ENCODE measurements at regions not wholly inside any gene's neighbourhood (a gene's known extent, or its start where the extent isn't known, plus 50 kb on each side); places are given as distances from the start of the nearest gene placed in this dataset.

GRCh38 chr12:113655479-113655878 lies 183.8 kb upstream of the LHX5 start:
- DNase-seq (ENCODE audit: low spot score): no peak

GRCh38 chr12:113651662-113652061 lies 180.0 kb upstream of the LHX5 start:
- DNase-seq (ENCODE audit: low spot score): no peak

GRCh38 chr12:113650476-113650875 lies 178.8 kb upstream of the LHX5 start:
- DNase-seq (ENCODE audit: low spot score): no peak

- no peak for DNase-seq (ENCODE audit: low spot score)
These were observed 177.7 kb upstream of the LHX5 start for GRCh38 chr12:113649256-113649830.

- no peak for DNase-seq (ENCODE audit: low spot score)
These were observed 175.4 kb upstream of the LHX5 start for GRCh38 chr12:113647048-113647447.

- no peak for DNase-seq (ENCODE audit: low spot score)
These were observed 173.9 kb upstream of the LHX5 start for GRCh38 chr12:113645603-113646002.

- no peak for DNase-seq (ENCODE audit: low spot score)
These were observed 173.5 kb upstream of the LHX5 start for GRCh38 chr12:113645183-113645582.

- no peak for DNase-seq (ENCODE audit: low spot score)
These were observed 171.7 kb upstream of the LHX5 start for GRCh38 chr12:113643177-113643974.

- no peak for DNase-seq (ENCODE audit: low spot score)
These were observed 171.0 kb upstream of the LHX5 start for GRCh38 chr12:113642672-113643071.

GRCh38 chr12:113642216-113642615 lies 170.5 kb upstream of the LHX5 start:
- DNase-seq (ENCODE audit: low spot score): no peak

- DNase-seq (ENCODE audit: low spot score): no peak
These were observed 169.9 kb upstream of the LHX5 start for GRCh38 chr12:113641426-113642030.

- no peak for DNase-seq (ENCODE audit: low spot score)
These were observed 169.2 kb upstream of the LHX5 start for GRCh38 chr12:113640837-113641236.

- no peak for DNase-seq (ENCODE audit: low spot score)
These were observed 167.8 kb upstream of the LHX5 start for GRCh38 chr12:113639474-113639873.

GRCh38 chr12:113638460-113638775 lies 166.7 kb upstream of the LHX5 start:
- no peak for DNase-seq (ENCODE audit: low spot score)

- DNase-seq (ENCODE audit: low spot score): no peak
These were observed 163.3 kb upstream of the LHX5 start for GRCh38 chr12:113634982-113635381.

GRCh38 chr12:113634474-113634873 lies 162.8 kb upstream of the LHX5 start:
- no peak for DNase-seq (ENCODE audit: low spot score)

- DNase-seq (ENCODE audit: low spot score): no peak
These were observed 162.1 kb upstream of the LHX5 start for GRCh38 chr12:113633678-113634332.

GRCh38 chr12:113630625-113631024 lies 159.0 kb upstream of the LHX5 start:
- DNase-seq (ENCODE audit: low spot score): no peak

- DNase-seq (ENCODE audit: low spot score): no peak
These were observed 153.8 kb upstream of the LHX5 start for GRCh38 chr12:113625499-113625898.

GRCh38 chr12:113622410-113622809 lies 150.7 kb upstream of the LHX5 start:
- no peak for DNase-seq (ENCODE audit: low spot score)

- DNase-seq (ENCODE audit: low spot score): no peak
These were observed 148.8 kb upstream of the LHX5 start for GRCh38 chr12:113620437-113620976.

GRCh38 chr12:113619202-113619601 lies 147.5 kb upstream of the LHX5 start:
- DNase-seq (ENCODE audit: low spot score): no peak

- no peak for DNase-seq (ENCODE audit: low spot score)
These were observed 141.7 kb upstream of the LHX5 start for GRCh38 chr12:113613414-113613813.
